ENCODE measurements at regions not wholly inside any gene's neighbourhood (a gene's known extent, or its start where the extent isn't known, plus 50 kb on each side); places are given as distances from the start of the nearest gene placed in this dataset.

DNA sequence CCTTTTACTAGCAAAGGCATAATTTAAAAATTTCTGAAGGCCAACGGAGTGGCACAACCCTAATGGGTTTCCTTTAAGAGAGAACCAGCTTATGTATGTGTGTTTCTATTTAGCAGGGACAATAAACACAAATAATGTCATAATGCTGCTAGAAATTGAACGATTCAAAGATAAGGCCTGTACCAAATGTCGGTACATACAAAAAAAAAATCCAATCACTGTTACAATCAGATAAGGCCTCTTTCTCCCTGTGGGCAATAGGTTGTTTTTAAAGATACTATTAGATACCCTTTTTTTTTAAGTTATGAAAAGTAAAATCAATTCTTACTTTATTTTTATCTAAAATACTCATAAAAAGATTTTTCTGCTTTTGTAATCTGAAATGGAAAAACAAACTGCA lies 821.0 kb downstream of the PRELID2 start:
- no peak for TF ChIP-seq POLR2A (IDR thresholded peaks at IDR 0.05; ENCODE audit: low read depth, low read length)
- no peak for TF ChIP-seq POLR2AphosphoS5 (IDR thresholded peaks at IDR 0.05; ENCODE audit: low read depth, low read length)
